ENCODE measurements at regions not wholly inside any gene's neighbourhood (a gene's known extent, or its start where the extent isn't known, plus 50 kb on each side); places are given as distances from the start of the nearest gene placed in this dataset.

DNA sequence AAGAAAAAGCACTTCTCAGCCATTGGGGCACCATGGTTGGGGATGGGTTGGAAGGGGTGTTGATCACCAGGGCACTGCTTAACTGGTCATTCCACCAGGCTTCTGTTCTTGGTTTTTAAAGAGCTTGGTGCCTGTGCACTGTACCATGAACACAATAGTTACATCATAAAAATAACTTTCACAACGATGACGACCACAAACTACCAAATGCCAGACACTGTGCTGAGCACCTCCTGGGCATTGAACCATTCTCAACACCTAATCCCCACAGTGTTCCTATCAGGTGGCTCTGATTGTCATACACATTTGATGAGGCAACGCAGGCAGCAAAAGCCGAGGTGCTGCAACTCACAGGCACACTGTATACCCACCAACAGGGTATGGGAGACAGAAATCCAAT is 208.0 kb downstream of the FOXL1 start:
- TF ChIP-seq, protein P1, sequence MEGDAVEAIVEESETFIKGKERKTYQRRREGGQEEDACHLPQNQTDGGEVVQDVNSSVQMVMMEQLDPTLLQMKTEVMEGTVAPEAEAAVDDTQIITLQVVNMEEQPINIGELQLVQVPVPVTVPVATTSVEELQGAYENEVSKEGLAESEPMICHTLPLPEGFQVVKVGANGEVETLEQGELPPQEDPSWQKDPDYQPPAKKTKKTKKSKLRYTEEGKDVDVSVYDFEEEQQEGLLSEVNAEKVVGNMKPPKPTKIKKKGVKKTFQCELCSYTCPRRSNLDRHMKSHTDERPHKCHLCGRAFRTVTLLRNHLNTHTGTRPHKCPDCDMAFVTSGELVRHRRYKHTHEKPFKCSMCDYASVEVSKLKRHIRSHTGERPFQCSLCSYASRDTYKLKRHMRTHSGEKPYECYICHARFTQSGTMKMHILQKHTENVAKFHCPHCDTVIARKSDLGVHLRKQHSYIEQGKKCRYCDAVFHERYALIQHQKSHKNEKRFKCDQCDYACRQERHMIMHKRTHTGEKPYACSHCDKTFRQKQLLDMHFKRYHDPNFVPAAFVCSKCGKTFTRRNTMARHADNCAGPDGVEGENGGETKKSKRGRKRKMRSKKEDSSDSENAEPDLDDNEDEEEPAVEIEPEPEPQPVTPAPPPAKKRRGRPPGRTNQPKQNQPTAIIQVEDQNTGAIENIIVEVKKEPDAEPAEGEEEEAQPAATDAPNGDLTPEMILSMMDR (conservative IDR thresholded peaks at IDR 0.05; ENCODE audit: low read depth, low read length): no peak
- TF ChIP-seq EZH2 (IDR thresholded peaks at IDR 0.05; ENCODE audit: borderline replicate concordance, low read depth, low read length, poor library complexity, severe bottlenecking): no peak
- Histone ChIP-seq H3K27me3 (replicated peaks; ENCODE audit: insufficient read depth, low read depth, low read length, poor library complexity) (peaks cover 34% of the 10 kb centered on the region), H3K27ac (ENCODE audit: low read depth, low read length, poor library complexity, severe bottlenecking) (no peak overlapping the region), H3K4me3 (ENCODE audit: low read depth, low read length, poor library complexity, severe bottlenecking) (no peak overlapping the region), H3K9me3 (ENCODE audit: low read depth, low read length, poor library complexity, severe bottlenecking) (no peaks in the 10 kb centered on the region), H3K4me1 (ENCODE audit: insufficient read depth, low read length, poor library complexity, severe bottlenecking) (no peaks in the 10 kb centered on the region), H3K36me3 (ENCODE audit: insufficient read depth, low read length, poor library complexity, severe bottlenecking) (no peaks in the 10 kb centered on the region)
- ChIA-PET POLR2A (ENCODE audit: low non-redundant PET) (no interaction called here), CTCF (no interaction called here)
- no peak for DNase-seq (ENCODE audit: low spot score)
- intact Hi-C loops (cut with micrococcal nuclease; ENCODE audit: unreplicated experiment): no loop called here
- no TSS peak for BruUV-seq (replicated peaks)

DNA sequence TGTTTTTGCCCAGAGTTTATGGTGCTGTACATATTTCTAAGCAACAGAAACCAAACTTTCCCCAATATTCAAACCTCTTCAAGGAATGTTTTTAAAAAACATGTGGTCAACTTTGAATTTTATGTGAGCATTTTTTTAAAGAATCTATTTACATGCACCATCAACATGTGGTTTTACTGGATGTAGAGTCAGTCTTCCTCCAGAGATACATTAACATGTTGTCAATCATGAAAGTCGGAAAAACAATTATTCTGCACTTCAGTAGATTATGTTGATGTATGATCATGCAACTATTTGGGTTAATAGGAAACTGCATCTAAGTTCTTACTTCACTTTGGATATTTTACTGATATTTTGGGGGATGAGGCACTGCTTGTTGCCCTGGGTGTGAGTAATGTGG is 208.6 kb downstream of the FOXL1 start:
- Histone ChIP-seq H3K27ac (ENCODE audit: low read depth, low read length, poor library complexity, severe bottlenecking) (no peak overlapping the region), H3K4me3 (ENCODE audit: low read depth, low read length, poor library complexity, severe bottlenecking) (no peak overlapping the region), H3K36me3 (ENCODE audit: insufficient read depth, low read length, poor library complexity, severe bottlenecking) (no peaks in the 10 kb centered on the region), H3K27me3 (replicated peaks; ENCODE audit: insufficient read depth, low read depth, low read length, poor library complexity) (peaks cover 31% of the 10 kb centered on the region), H3K9me3 (ENCODE audit: low read depth, low read length, poor library complexity, severe bottlenecking) (no peaks in the 10 kb centered on the region), H3K4me1 (ENCODE audit: insufficient read depth, low read length, poor library complexity, severe bottlenecking) (no peaks in the 10 kb centered on the region)
- CTCF ChIA-PET: no interaction called here
- no TSS peak for BruUV-seq (replicated peaks)
- intact Hi-C loops (cut with micrococcal nuclease; ENCODE audit: unreplicated experiment): no loop called here
- POLR2A ChIA-PET (ENCODE audit: low non-redundant PET): no interaction called here
- DNase-seq (ENCODE audit: low spot score): no peak
- TF ChIP-seq EZH2 (IDR thresholded peaks at IDR 0.05; ENCODE audit: borderline replicate concordance, low read depth, low read length, poor library complexity, severe bottlenecking): no peak
- TF ChIP-seq, protein P1 (conservative IDR thresholded peaks at IDR 0.05; ENCODE audit: low read depth, low read length): no peak

DNA sequence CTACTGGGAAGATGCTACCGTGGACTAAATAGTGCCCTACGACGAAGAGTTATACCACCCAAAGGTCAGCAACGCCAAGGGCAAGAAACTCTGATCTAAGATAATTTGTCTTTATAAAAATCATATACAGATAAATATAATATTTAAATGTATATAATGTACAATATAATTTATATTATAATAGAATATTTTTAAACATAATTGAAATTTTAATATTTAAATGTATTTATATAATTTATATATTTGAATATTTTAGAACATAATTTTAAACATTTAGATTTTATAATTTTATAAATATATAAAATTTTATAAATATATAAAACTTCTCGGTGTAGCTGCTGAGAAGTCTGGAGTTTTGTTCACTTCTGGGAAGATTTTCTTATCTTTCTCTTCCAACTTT is 209.2 kb downstream of the FOXL1 start:
- H3K9me3 ChIP-seq (ENCODE audit: low read depth, low read length, poor library complexity, severe bottlenecking): no peaks in the 10 kb centered on the region
- intact Hi-C loops (cut with micrococcal nuclease; ENCODE audit: unreplicated experiment): no loop called here
- H3K36me3 ChIP-seq (ENCODE audit: insufficient read depth, low read length, poor library complexity, severe bottlenecking): no peaks in the 10 kb centered on the region
- no TSS peak for BruUV-seq (replicated peaks)
- CTCF ChIA-PET: no interaction called here
- POLR2A ChIA-PET (ENCODE audit: low non-redundant PET): interaction anchor here (0.6 kb wide), 1 partner anchor 855 kb away, joined by 3 read pairs; no protein-coding TSS in a partner anchor
- TF ChIP-seq, protein P1 (conservative IDR thresholded peaks at IDR 0.05; ENCODE audit: low read depth, low read length): no peak
- no peak for TF ChIP-seq EZH2 (IDR thresholded peaks at IDR 0.05; ENCODE audit: borderline replicate concordance, low read depth, low read length, poor library complexity, severe bottlenecking)
- no peak overlapping the region for H3K27ac ChIP-seq (ENCODE audit: low read depth, low read length, poor library complexity, severe bottlenecking)
- peaks cover 31% of the 10 kb centered on the region for H3K27me3 ChIP-seq (replicated peaks; ENCODE audit: insufficient read depth, low read depth, low read length, poor library complexity)
- no peak for DNase-seq (ENCODE audit: low spot score)
- H3K4me1 ChIP-seq (ENCODE audit: insufficient read depth, low read length, poor library complexity, severe bottlenecking): no peaks in the 10 kb centered on the region
- no peak overlapping the region for H3K4me3 ChIP-seq (ENCODE audit: low read depth, low read length, poor library complexity, severe bottlenecking)
